Stimulated activated CD8-positive, alpha-beta memory T cell treated with anti-CD3 and anti-CD28 coated beads, Interleukin-4, amount 100 ng/mL, for 1 hour (primary cell): ENCODE measurements at regions not wholly inside any gene's neighbourhood (a gene's known extent, or its start where the extent isn't known, plus 50 kb on each side); places are given as distances from the start of the nearest gene placed in this dataset.

Experiments
- DNase-seq, 2 donors: peaks; one replicate each; pipeline ENCODE4 v3.0.0-alpha.2; 2020; ENCODE audit warnings: low read depth in 2 of 2, low spot score in 1 of 2

GRCh38 chr16:80305410-80305809 is 235.4 kb upstream of the DYNLRB2 start:
- no peak for DNase-seq

GRCh38 chr16:80303691-80304090 is 237.1 kb upstream of the DYNLRB2 start:
- no peak for DNase-seq

- no peak for DNase-seq
Measured at GRCh38 chr16:80300876-80301275, 239.9 kb upstream of the DYNLRB2 start.

- no peak for DNase-seq
Measured at GRCh38 chr16:80300456-80300855, 240.3 kb upstream of the DYNLRB2 start.

- no peak for DNase-seq
Measured at GRCh38 chr16:80299416-80299815, 241.4 kb upstream of the DYNLRB2 start.

- DNase-seq, result no peak
Measured at GRCh38 chr16:80298676-80299075, 242.1 kb upstream of the DYNLRB2 start.

GRCh38 chr16:80296034-80296433 is 244.8 kb upstream of the DYNLRB2 start:
- no peak for DNase-seq

- DNase-seq, result no peak
Measured at GRCh38 chr16:80294172-80294571, 246.6 kb upstream of the DYNLRB2 start.

- no peak for DNase-seq
Measured at GRCh38 chr16:80288616-80289015, 252.2 kb upstream of the DYNLRB2 start.

GRCh38 chr16:80287674-80288073 is 253.1 kb upstream of the DYNLRB2 start:
- DNase-seq, result no peak

- DNase-seq, result no peak
Measured at GRCh38 chr16:80285104-80285503, 255.7 kb upstream of the DYNLRB2 start.

GRCh38 chr16:80283466-80284392 is 257.1 kb upstream of the DYNLRB2 start:
- DNase-seq, result no peak

GRCh38 chr16:80280557-80280956 is 260.2 kb upstream of the DYNLRB2 start:
- DNase-seq, result no peak

GRCh38 chr16:80279656-80280055 is 261.1 kb upstream of the DYNLRB2 start:
- DNase-seq, result no peak

- DNase-seq, result no peak
Measured at GRCh38 chr16:80277182-80277581, 263.6 kb upstream of the DYNLRB2 start.

GRCh38 chr16:80274576-80275191 is 266.1 kb upstream of the DYNLRB2 start:
- DNase-seq, result no peak

- no peak for DNase-seq
Measured at GRCh38 chr16:80273635-80274538, 266.9 kb upstream of the DYNLRB2 start.

- DNase-seq, result no peak
Measured at GRCh38 chr16:80265624-80266306, 275.0 kb upstream of the DYNLRB2 start.

- DNase-seq, result no peak
Measured at GRCh38 chr16:80263848-80264694, 276.7 kb upstream of the DYNLRB2 start.
